ENCODE measurements at regions not wholly inside any gene's neighbourhood (a gene's known extent, or its start where the extent isn't known, plus 50 kb on each side); places are given as distances from the start of the nearest gene placed in this dataset.

DNA sequence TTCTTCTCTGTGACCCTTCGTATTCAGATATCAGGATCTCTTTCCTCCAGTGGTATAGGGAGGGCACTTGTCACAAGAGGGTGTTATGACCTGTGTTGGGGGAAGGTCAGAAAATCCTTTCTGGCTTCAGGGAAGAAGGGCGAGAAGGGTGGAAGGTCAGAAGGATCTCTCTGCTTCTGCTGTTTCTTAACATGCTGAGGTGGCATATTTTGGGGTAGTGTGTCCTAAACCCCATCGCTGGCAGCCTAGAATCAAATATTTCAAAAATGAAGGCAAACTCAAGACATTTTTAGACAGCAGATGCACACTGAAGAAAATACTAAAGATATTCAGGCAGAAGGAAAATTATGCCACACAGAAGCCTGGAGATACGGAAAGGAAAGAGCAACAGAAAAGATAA is 207.6 kb downstream of the TM2D1 start (continued):
- TF ChIP-seq, protein P1, sequence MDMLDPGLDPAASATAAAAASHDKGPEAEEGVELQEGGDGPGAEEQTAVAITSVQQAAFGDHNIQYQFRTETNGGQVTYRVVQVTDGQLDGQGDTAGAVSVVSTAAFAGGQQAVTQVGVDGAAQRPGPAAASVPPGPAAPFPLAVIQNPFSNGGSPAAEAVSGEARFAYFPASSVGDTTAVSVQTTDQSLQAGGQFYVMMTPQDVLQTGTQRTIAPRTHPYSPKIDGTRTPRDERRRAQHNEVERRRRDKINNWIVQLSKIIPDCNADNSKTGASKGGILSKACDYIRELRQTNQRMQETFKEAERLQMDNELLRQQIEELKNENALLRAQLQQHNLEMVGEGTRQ (IDR thresholded peaks at IDR 0.05; ENCODE audit: low read depth, low read length), result no peak
- TF ChIP-seq, protein P1 (CRISPR knock-in tag; IDR thresholded peaks at IDR 0.05; ENCODE audit: borderline replicate concordance), result no peak
- TF ChIP-seq ZSCAN12 (CRISPR knock-in tag; IDR thresholded peaks at IDR 0.05) (no peak), TCF7L2 (IDR thresholded peaks at IDR 0.05; ENCODE audit: low read depth, low read length) (no peak), EHMT2 (IDR thresholded peaks at IDR 0.05; ENCODE audit: borderline replicate concordance, low read depth, low read length) (no peak)

GRCh38 chr1:61515096-61515495 is 209.8 kb downstream of the TM2D1 start:
- Histone ChIP-seq H3K9ac (ENCODE audit: insufficient read depth, low read depth, low read length) (no peak overlapping the region), H3K79me2 (ENCODE audit: insufficient read depth, low read length) (no peaks in the 10 kb centered on the region), H3K4me3 (replicated peaks in 1 of 3; ENCODE audit: insufficient read depth in 1 of 3, low read depth in 2 of 3, low read length in 3 of 3) (no peak overlapping the region), H3K27me3 (ENCODE audit: control insufficient read depth in 1 of 2, insufficient read depth in 2 of 2, low read length in 2 of 2) (peaks cover 0 to 12% of the 10 kb centered on the region in 2 experiments; a peak in 1 of 5 replicates), H2AFZ (ENCODE audit: low read length) (no peak overlapping the region), H3K4me2 (ENCODE audit: low read depth, low read length) (no peak overlapping the region), H3K36me3 (replicated peaks in 1 of 2; ENCODE audit: control insufficient read depth in 1 of 2, insufficient read depth in 2 of 2, low read length in 2 of 2) (no peaks in the 10 kb centered on the region), H3K9me3 (ENCODE audit: low read length) (no peaks in the 10 kb centered on the region), H3K27ac (ENCODE audit: extremely low read length, insufficient read depth, low read length) (no peak overlapping the region), H4K20me1 (ENCODE audit: insufficient read depth, low read length) (no peaks in the 10 kb centered on the region), H3K4me1 (ENCODE audit: insufficient read depth, low read length) (no peaks in the 10 kb centered on the region)
- FAIRE-seq, result no peak
- in situ Hi-C loops (cut with HindIII; ENCODE audit: extremely low pct_ligation_motif_present, low pct_unique_long_range_greater_than_20kb) (no loop called here), intact Hi-C loops (cut with micrococcal nuclease; ENCODE audit: unreplicated experiment) (no loop called here)
- no peak for DNase-seq (ENCODE audit: low spot score)
- ChIA-PET POLR2A (no interaction called here), CTCF (ENCODE audit: low intra/inter-chr PET ratio, low total read pairs) (no interaction called here)
- TF ChIP-seq ZNF274 (CRISPR knock-in tag; IDR thresholded peaks at IDR 0.05) (no peak), CCAR2 (optimal IDR thresholded peaks at IDR 0.05; ENCODE audit: low read depth, low read length) (no peak), ZNF691 (CRISPR knock-in tag; IDR thresholded peaks at IDR 0.05; ENCODE audit: borderline replicate concordance, low read depth) (no peak), SKI (IDR thresholded peaks at IDR 0.05; ENCODE audit: partially characterized antibody) (no peak)
- TF ChIP-seq, protein P2, sequence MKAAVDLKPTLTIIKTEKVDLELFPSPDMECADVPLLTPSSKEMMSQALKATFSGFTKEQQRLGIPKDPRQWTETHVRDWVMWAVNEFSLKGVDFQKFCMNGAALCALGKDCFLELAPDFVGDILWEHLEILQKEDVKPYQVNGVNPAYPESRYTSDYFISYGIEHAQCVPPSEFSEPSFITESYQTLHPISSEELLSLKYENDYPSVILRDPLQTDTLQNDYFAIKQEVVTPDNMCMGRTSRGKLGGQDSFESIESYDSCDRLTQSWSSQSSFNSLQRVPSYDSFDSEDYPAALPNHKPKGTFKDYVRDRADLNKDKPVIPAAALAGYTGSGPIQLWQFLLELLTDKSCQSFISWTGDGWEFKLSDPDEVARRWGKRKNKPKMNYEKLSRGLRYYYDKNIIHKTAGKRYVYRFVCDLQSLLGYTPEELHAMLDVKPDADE (CRISPR knock-in tag; IDR thresholded peaks at IDR 0.05), result no peak
- ATAC-seq, result no peak
- BruUV-seq (replicated peaks), result no TSS peak
- WGBS (ENCODE audit: low lambda C conversion rate), result 45% methylated on average over 2 of the region's 2 CpGs

Measured in HepG2 (cell line).